IPS-15b (cell line): ENCODE measurements at regions not wholly inside any gene's neighbourhood (a gene's known extent, or its start where the extent isn't known, plus 50 kb on each side); places are given as distances from the start of the nearest gene placed in this dataset.

ENCODE experiments used
- H3K27me3 ChIP-seq: one replicate; pipeline ENCODE4 v1.6.1; 2013; ENCODE audit warnings: low read length; ENCODE audit not compliant: control insufficient read depth, insufficient read depth
- H3K36me3 ChIP-seq: one replicate; pipeline ENCODE4 v1.6.1; 2013; ENCODE audit warnings: low read length; ENCODE audit not compliant: control insufficient read depth, insufficient read depth
- H3K4me1 ChIP-seq: one replicate; pipeline ENCODE4 v1.6.1; 2013; ENCODE audit warnings: mild to moderate bottlenecking, low read length; ENCODE audit not compliant: control insufficient read depth, insufficient read depth
- H3K4me3 ChIP-seq: one replicate; pipeline ENCODE4 v1.5.1; 2013; ENCODE audit warnings: low read depth, low read length
- H3K9ac ChIP-seq: one replicate; pipeline ENCODE4 v1.6.1; 2013; ENCODE audit warnings: low read depth, mild to moderate bottlenecking, low read length
- H3K9me3 ChIP-seq: one replicate; pipeline ENCODE4 v1.6.1; 2013; ENCODE audit warnings: mild to moderate bottlenecking, low read length; ENCODE audit not compliant: control insufficient read depth, insufficient read depth

DNA sequence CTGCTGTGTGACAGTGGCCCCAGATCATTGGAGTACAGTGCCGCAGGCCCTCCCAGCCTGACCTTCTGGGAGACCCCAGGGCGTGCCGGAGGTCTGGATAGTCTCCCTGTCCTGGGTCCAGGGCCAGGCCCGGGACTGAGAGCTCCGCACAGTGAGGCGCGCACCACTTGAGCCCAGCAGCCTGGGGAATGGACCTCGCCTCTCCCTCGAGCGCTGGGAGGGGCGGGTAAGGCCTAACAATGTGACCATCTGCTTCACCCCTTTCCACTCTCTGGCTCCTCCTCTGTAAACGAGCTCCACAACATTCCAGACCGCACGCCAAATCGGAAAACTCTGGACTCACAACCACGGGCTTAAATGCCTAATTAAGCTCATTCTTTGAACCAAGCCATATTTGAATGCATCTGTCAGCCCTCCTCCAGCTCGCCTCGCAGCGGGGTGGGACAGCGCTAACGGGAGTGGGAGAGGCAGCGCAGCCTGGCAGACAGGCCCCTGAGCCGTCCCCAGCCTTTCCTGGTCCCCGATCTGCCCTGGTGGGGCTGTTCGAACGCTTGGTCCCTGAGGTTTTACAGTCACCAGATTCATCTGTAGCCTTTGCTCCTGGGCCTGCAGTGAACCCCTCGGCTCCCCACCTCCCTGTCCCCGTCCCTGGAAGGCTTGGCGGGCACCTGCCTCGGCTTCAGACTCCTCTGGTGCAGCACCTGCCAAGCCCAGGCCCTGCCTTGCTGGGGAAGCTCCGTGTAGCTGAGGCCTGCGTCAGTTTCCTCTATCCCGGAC, 120.7 kb upstream of the VSTM2B start:
- no peaks in the 10 kb centered on the region for H3K36me3 ChIP-seq
- no peak overlapping the region for H3K4me3 ChIP-seq
- no peaks in the 10 kb centered on the region for H3K9me3 ChIP-seq
- peaks cover 2% of the 10 kb centered on the region for H3K27me3 ChIP-seq
- H3K4me1 ChIP-seq: peaks cover 2% of the 10 kb centered on the region
- H3K9ac ChIP-seq: no peak overlapping the region

DNA sequence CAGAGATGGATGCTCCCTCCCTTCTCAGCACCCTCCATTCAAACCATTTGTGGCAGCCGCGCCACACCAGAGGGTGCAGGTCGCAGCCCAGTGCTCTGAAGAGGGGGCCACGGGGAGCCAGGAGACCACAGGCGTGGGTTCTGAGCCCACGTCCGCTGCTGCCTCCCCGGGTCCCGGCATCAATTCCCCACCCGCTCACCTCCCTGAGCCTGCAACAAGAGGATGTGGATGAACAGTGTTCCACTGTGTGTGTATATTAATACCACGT, 120.1 kb upstream of the VSTM2B start:
- Histone ChIP-seq H3K4me3 (no peak overlapping the region), H3K9ac (no peak overlapping the region), H3K27me3 (peaks cover 2% of the 10 kb centered on the region), H3K4me1 (peaks cover 2% of the 10 kb centered on the region), H3K36me3 (no peaks in the 10 kb centered on the region), H3K9me3 (no peaks in the 10 kb centered on the region)

DNA sequence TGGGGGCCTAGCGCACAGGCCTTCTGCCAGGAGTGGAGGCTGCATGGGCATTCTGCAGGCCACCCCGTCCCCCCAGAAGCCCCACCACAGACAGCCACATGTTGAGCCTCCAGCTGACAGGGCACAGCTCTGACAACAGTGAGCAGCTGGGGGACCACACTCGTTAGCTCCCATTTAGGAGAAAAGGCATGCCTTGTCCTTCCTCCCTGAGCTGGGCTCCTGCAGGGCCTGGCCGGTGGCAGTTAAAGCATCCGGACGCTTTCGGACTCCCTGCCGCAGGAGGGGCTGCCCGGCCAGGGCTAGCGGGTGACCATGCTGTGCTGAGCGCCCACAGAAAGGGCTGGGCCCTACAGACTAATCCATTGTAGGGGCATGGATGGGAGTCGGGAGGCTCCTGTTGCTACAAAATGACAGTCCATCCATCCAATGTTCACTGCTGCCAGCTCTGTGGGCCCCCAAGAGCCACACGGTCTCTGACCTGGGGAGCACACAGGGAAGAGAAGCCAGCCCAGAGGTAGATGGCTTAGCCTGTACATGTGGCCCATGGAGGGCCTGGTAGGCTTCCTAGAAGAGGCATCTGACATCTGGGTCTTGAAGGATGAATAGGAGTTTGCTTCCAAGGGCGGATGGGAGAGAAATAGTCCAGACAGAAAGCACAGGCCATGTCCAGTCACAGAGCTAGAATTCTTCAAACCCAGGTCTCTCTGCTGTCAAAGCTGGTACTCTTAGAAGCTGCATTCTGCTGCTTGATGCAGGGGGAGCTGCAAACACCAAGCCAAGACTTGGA, 116.5 kb upstream of the VSTM2B start:
- no peaks in the 10 kb centered on the region for H3K36me3 ChIP-seq
- H3K4me1 ChIP-seq: peaks cover 2% of the 10 kb centered on the region
- peaks cover 2% of the 10 kb centered on the region for H3K27me3 ChIP-seq
- H3K9me3 ChIP-seq: no peaks in the 10 kb centered on the region
- no peak overlapping the region for H3K9ac ChIP-seq
- no peak overlapping the region for H3K4me3 ChIP-seq

DNA sequence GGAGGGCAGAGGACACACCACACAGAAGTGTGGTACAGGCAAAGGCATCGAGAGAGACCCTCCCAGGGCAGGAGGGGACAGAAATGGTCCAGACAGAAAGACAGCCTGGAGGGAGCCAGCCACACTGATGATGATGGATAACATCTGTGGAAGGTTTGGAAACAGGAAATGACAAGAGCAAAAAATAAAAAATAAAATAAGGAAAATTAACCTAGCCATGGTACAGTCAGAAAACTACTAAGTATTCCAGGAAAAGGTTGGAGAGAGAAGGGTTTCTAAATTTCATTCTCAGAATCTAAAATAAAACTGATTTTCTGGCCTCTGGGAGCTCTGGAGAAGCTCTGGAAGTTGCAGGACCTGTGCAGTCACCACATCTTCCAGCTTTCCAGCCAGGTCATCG, 115.2 kb upstream of the VSTM2B start:
- no peaks in the 10 kb centered on the region for H3K4me1 ChIP-seq
- no peaks in the 10 kb centered on the region for H3K9me3 ChIP-seq
- no peak overlapping the region for H3K9ac ChIP-seq
- no peaks in the 10 kb centered on the region for H3K27me3 ChIP-seq
- no peaks in the 10 kb centered on the region for H3K36me3 ChIP-seq
- no peak overlapping the region for H3K4me3 ChIP-seq

DNA sequence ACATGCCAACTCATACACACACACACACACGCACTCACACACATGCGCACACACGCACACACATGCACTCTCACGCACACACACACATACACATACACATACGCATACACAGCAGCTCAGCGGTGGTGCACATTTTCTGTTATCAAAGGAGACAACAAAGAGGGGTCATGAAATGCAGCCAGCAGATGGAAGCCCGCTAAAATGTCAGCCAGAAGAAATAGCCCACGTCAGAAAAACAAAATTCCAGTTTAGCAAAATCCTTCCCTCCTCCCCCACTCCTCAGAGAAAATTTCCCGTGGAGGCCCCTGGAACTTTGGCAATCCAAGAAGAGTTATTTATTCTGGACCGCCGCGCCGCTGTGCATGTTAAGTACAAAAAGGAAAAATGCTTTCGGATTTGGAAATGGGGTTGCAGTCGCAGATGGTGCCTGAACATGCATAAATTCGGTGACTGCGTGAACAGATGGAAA, 114.6 kb upstream of the VSTM2B start:
- Histone ChIP-seq H3K4me1 (no peaks in the 10 kb centered on the region), H3K4me3 (no peak overlapping the region), H3K36me3 (no peaks in the 10 kb centered on the region), H3K27me3 (no peaks in the 10 kb centered on the region), H3K9ac (no peak overlapping the region), H3K9me3 (no peaks in the 10 kb centered on the region)

DNA sequence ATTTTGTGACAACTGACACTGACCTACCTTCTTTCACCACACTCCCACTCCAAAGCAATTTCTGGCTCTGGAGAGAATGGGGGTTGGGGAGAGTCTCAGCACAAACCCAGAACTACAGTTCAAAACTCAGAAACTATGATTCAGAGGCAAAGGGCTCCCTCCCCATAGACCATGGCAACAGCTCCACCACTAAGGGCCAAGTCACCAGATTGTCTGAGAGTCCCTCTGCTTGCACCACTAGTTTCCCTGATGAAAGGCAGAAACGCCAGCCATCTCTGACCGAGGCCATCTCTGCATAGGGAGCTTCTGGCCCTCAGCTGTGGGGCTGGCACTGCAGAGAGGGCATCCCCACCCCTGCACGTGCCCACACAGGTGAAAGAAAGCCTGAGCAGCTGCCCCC, 112.4 kb upstream of the VSTM2B start:
- Histone ChIP-seq H3K4me1 (no peaks in the 10 kb centered on the region), H3K4me3 (no peak overlapping the region), H3K9me3 (no peaks in the 10 kb centered on the region), H3K9ac (no peak overlapping the region), H3K27me3 (no peaks in the 10 kb centered on the region), H3K36me3 (no peaks in the 10 kb centered on the region)

DNA sequence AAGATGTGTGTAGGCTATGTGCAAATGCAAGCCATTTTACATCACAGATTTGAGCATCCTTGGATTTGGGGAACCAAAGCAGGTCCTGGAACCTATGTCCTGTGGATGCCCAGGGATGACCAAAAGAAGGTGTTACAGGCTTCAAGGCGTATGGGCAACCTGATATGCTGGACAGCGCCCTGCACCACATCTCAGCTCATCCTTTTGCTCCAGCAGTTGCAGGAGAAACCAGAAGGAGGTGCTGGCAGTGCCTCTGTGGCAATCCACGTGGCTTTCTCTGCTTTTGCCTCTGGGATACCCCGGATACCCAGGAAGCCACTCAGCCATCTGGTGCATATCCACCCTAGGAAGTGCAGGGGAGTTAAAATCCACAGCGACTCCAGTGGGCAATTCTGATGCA, 110.3 kb upstream of the VSTM2B start:
- no peak overlapping the region for H3K4me3 ChIP-seq
- H3K36me3 ChIP-seq: no peaks in the 10 kb centered on the region
- no peaks in the 10 kb centered on the region for H3K27me3 ChIP-seq
- H3K9ac ChIP-seq: no peak overlapping the region
- no peaks in the 10 kb centered on the region for H3K4me1 ChIP-seq
- no peaks in the 10 kb centered on the region for H3K9me3 ChIP-seq

DNA sequence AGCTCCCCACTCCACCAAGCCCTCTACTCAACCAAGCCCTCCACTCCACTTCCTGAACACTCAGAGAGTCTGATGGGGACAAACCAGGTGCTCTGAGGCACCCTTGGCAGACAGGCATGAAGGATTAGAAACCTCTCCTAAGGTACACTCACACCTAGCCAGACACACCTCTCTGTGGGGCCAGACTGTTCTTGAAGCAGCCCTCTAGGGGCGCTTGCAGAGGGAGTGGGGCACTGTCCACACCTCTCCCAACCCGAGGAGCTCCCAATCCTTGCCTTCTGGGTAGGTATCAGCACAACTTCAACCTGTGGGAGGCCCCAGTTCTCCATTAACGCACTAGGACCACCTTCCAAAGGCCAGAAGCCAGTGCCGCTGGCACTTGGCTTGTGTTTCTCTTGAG, 108.7 kb upstream of the VSTM2B start:
- Histone ChIP-seq H3K36me3 (no peaks in the 10 kb centered on the region), H3K4me3 (no peak overlapping the region), H3K9me3 (no peaks in the 10 kb centered on the region), H3K4me1 (no peaks in the 10 kb centered on the region), H3K9ac (no peak overlapping the region), H3K27me3 (no peaks in the 10 kb centered on the region)

DNA sequence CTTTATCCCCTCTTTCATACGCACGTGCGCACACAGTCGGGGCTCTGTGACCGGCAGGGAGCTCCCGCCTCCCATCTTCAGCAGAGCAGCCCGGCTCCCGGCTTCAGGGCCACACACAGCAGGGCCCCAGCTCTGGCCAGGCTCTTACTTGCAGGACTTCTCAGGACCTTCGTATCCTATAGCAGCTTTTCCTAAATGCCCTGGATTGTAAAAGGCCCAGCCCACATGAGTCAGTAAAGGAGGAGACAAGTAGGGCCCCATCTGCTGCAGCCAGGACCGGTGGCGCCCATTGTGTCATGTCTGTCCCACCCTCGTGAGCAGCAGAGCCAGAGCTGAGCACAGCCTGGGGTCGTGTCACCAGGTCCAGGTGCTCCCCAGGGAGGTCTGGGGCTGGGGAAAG, 107.6 kb upstream of the VSTM2B start:
- Histone ChIP-seq H3K27me3 (no peaks in the 10 kb centered on the region), H3K9me3 (no peaks in the 10 kb centered on the region), H3K4me3 (no peak overlapping the region), H3K4me1 (no peaks in the 10 kb centered on the region), H3K36me3 (no peaks in the 10 kb centered on the region), H3K9ac (no peak overlapping the region)

DNA sequence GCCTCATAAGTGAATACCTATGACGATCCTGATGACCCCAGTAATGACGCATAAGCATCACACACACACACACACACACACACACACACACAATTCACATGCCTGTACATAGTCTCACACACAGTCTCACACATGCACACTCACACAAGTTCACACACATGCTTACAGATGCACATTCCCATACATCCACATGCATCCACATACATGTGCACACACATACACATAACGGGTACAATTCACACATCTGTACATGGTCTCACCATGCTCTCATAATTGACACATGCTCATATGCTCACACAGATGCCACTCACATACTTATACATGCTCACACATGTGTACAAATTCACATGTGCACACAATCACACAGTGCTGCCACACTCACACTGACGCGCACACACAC, 105.7 kb upstream of the VSTM2B start:
- Histone ChIP-seq H3K36me3 (no peaks in the 10 kb centered on the region), H3K9ac (no peak overlapping the region), H3K4me3 (no peak overlapping the region), H3K4me1 (no peaks in the 10 kb centered on the region), H3K9me3 (no peaks in the 10 kb centered on the region), H3K27me3 (no peaks in the 10 kb centered on the region)

DNA sequence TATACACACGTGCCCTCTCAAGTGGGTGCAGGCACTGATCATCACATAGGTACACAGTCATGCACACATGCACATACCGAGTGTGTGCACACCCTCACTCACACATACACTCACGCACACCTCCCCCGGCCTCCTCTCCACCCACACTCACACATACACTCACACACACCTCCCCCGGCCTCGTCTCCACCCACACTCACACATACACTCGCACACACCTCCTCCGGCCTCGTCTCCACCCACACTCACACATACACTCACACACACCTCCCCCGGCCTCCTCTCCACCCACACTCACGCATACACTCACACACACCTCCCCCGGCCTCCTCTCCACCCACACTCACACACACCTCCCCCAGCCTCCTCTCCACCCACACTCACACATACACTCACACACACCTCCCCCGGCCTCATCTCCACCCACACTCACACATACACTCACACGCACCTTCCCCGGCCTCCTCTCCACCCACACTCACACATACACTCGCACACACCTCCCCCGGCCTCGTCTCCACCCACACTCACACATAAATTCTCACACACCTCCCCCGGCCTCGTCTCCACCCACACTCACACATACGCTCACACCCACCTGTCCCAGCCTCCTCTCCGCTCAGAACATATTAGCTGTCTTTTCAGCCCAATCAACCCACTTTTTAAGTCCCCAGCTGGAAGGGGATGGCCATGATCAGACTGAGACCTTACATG, 105.2 kb upstream of the VSTM2B start:
- Histone ChIP-seq H3K4me1 (no peaks in the 10 kb centered on the region), H3K36me3 (no peaks in the 10 kb centered on the region), H3K4me3 (no peak overlapping the region), H3K9me3 (no peaks in the 10 kb centered on the region), H3K9ac (no peak overlapping the region), H3K27me3 (no peaks in the 10 kb centered on the region)

DNA sequence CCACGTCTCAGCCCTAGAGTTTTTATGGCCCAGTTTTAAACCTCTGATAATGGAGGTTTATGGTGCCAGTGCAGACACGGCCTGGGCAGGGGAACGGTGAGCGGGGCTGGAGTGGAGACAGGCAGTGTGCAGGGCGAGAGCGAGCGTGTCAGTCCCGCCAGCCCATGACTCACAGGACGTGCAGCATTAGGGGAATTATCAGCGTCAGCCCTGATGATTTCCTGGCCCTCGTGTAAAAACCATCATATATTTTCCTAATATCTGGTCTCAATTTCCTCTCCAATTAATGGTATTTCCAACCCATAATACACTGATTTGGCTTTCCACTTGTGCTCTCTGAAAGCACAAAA, 104.6 kb upstream of the VSTM2B start:
- H3K9me3 ChIP-seq: no peaks in the 10 kb centered on the region
- no peak overlapping the region for H3K4me3 ChIP-seq
- no peaks in the 10 kb centered on the region for H3K27me3 ChIP-seq
- no peak overlapping the region for H3K9ac ChIP-seq
- no peaks in the 10 kb centered on the region for H3K4me1 ChIP-seq
- H3K36me3 ChIP-seq: no peaks in the 10 kb centered on the region
